SU-DHL-6 (cell line): ENCODE measurements at regions not wholly inside any gene's neighbourhood (a gene's known extent, or its start where the extent isn't known, plus 50 kb on each side); places are given as distances from the start of the nearest gene placed in this dataset.

Source experiments
- EZH2phosphoT487 ChIP-seq: fragments of 200-600 bp; sonication (generic), shearing (Covaris generic); conservative IDR thresholded peaks from 2 replicates; pipeline ENCODE4 v1.6.1; 2018; ENCODE audit warnings: mild to moderate bottlenecking, antibody characterized with exemption, low read length, moderate library complexity, mixed read lengths
- TF ChIP-seq, protein P1 (sequence below): fragments of 200-600 bp; sonication (generic); IDR thresholded peaks from one replicate; pipeline ENCODE4 v1.5.1; 2017; ENCODE audit warnings: antibody characterized with exemption, mild to moderate bottlenecking, low read length, moderate library complexity; ENCODE audit not compliant: insufficient read depth, poor library complexity, severe bottlenecking

- TF ChIP-seq, protein P1, sequence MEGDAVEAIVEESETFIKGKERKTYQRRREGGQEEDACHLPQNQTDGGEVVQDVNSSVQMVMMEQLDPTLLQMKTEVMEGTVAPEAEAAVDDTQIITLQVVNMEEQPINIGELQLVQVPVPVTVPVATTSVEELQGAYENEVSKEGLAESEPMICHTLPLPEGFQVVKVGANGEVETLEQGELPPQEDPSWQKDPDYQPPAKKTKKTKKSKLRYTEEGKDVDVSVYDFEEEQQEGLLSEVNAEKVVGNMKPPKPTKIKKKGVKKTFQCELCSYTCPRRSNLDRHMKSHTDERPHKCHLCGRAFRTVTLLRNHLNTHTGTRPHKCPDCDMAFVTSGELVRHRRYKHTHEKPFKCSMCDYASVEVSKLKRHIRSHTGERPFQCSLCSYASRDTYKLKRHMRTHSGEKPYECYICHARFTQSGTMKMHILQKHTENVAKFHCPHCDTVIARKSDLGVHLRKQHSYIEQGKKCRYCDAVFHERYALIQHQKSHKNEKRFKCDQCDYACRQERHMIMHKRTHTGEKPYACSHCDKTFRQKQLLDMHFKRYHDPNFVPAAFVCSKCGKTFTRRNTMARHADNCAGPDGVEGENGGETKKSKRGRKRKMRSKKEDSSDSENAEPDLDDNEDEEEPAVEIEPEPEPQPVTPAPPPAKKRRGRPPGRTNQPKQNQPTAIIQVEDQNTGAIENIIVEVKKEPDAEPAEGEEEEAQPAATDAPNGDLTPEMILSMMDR, result no peak
- no peak for TF ChIP-seq EZH2phosphoT487
Measured at GRCh38 chr17:27217631-27218030, 76.3 kb upstream of the WSB1 start.
